Astrocyte of the cerebellum (primary cell): ENCODE measurements at regions not wholly inside any gene's neighbourhood (a gene's known extent, or its start where the extent isn't known, plus 50 kb on each side); places are given as distances from the start of the nearest gene placed in this dataset.

Experiments used
- DNase-seq: peaks from one replicate; pipeline ENCODE4 v3.0.0-alpha.2; 2011; ENCODE audit warnings: low read depth
- H3K4me3 ChIP-seq: 2 replicates; pipeline ENCODE4 v1.5.1; 2011; ENCODE audit warnings: mild to moderate bottlenecking, low read depth, low read length, moderate library complexity
- CTCF ChIP-seq: IDR thresholded peaks from 2 replicates; pipeline ENCODE4 v1.5.1; 2012; ENCODE audit warnings: low read length, low read depth, moderate library complexity, mild to moderate bottlenecking; ENCODE audit errors: missing control alignments
- in situ Hi-C: cut with HindIII; loops from 2 replicates; pipeline ENCODE4 v1.10.0; 2017; ENCODE audit warnings: low sequenced_read_pairs

- H3K4me3 ChIP-seq = no peak overlapping the region
- no peak for TF ChIP-seq CTCF
- no peak for DNase-seq
- in situ Hi-C loops = no loop called here
Measured at GRCh38 chr17:34822007-34822739, 139.1 kb downstream of the CCT6B start.

- TF ChIP-seq CTCF = no peak
- H3K4me3 ChIP-seq = no peak overlapping the region
- DNase-seq = no peak
- in situ Hi-C loops = no loop called here
Measured at GRCh38 chr17:34820922-34821321, 140.3 kb downstream of the CCT6B start.

GRCh38 chr17:34820248-34820801 is 140.9 kb downstream of the CCT6B start:
- in situ Hi-C loops = no loop called here
- H3K4me3 ChIP-seq = no peak overlapping the region
- DNase-seq = no peak
- TF ChIP-seq CTCF = no peak

GRCh38 chr17:34817252-34818035 is 143.8 kb downstream of the CCT6B start:
- in situ Hi-C loops = loop anchor here (10.0 kb wide), 1 partner anchor 183 kb away; no protein-coding TSS in a partner anchor
- no peak overlapping the region for H3K4me3 ChIP-seq
- TF ChIP-seq CTCF = no peak
- DNase-seq = no peak

- TF ChIP-seq CTCF = no peak
- DNase-seq = no peak
Measured at GRCh38 chr17:34816848-34817247, 144.4 kb downstream of the CCT6B start.

GRCh38 chr17:34813290-34813689 is 148.0 kb downstream of the CCT6B start:
- H3K4me3 ChIP-seq = no peak overlapping the region
- in situ Hi-C loops = loop anchor here (10.0 kb wide), 1 partner anchor 178 kb away; no protein-coding TSS in a partner anchor

More at GRCh38 chr17:34816848-34817247, 144.4 kb downstream of the CCT6B start:
- H3K4me3 ChIP-seq = no peak overlapping the region
- in situ Hi-C loops = loop anchor here (10.0 kb wide), 1 partner anchor 182 kb away; no protein-coding TSS in a partner anchor

More at GRCh38 chr17:34813290-34813689, 148.0 kb downstream of the CCT6B start:
- DNase-seq = no peak
- no peak for TF ChIP-seq CTCF
